Thyroid gland (tissue), 4 donors: ENCODE measurements at regions not wholly inside any gene's neighbourhood (a gene's known extent, or its start where the extent isn't known, plus 50 kb on each side); places are given as distances from the start of the nearest gene placed in this dataset.

Source experiments
- CTCF ChIP-seq, 6 experiments: fragments of 200-600 bp in 3 of 6; fragments of 450-650 bp in 3 of 6; sonication (generic) in 3 of 6; IDR thresholded peaks; one replicate each; pipeline ENCODE4 v1.5.1; 2016 to 2019; ENCODE audit warnings: antibody characterized with exemption in 6 of 6, mild to moderate bottlenecking in 2 of 6, inconsistent platforms in 1 of 6, moderate library complexity in 1 of 6
- POLR2A ChIP-seq, 2 donors: fragments of 450-650 bp; IDR thresholded peaks; one replicate each; pipeline ENCODE4 v1.6.1; 2017; ENCODE audit warnings: antibody characterized with exemption in 2 of 2, mild to moderate bottlenecking in 2 of 2, moderate library complexity in 1 of 2

GRCh38 chr7:142668495-142668894 lies 80.8 kb upstream of the PRSS1 start:
- TF ChIP-seq CTCF (IDR thresholded peaks at IDR 0.05) (no peak), POLR2A (IDR thresholded peaks at IDR 0.05) (no peak)
